Right atrium auricular region (tissue), 2 donors: ENCODE measurements at regions not wholly inside any gene's neighbourhood (a gene's known extent, or its start where the extent isn't known, plus 50 kb on each side); places are given as distances from the start of the nearest gene placed in this dataset.

Source experiments
- DNase-seq: peaks from one replicate; pipeline ENCODE4 v3.0.0-alpha.2; 2019; ENCODE audit warnings: low spot score
- H3K27ac ChIP-seq, 2 donors: fragments of 200-600 bp; sonication (generic); 1 replicate in 1 of 2; 2 replicates in 1 of 2; pipeline ENCODE4 v1.5.1; 2016 to 2019
- H3K27me3 ChIP-seq, 2 donors: fragments of 200-600 bp; sonication (generic); one replicate each; pipeline versions ENCODE4 v1.5.1 to v1.6.0; 2017 to 2019
- H3K36me3 ChIP-seq: fragments of 200-600 bp; sonication (generic); one replicate; pipeline ENCODE4 v1.5.1; 2016
- H3K4me1 ChIP-seq, 2 donors: fragments of 200-600 bp; sonication (generic); one replicate each; pipeline versions ENCODE4 v1.5.1 to v1.6.0; 2017 to 2019
- H3K4me3 ChIP-seq, 2 donors: fragments of 200-600 bp; sonication (generic); 1 replicate in 1 of 2; 2 replicates in 1 of 2; pipeline ENCODE4 v1.5.1; 2017 to 2019; ENCODE audit warnings: mild to moderate bottlenecking in 1 of 2, moderate library complexity in 1 of 2
- H3K9me3 ChIP-seq, 2 donors: fragments of 200-600 bp; sonication (generic); one replicate each; pipeline ENCODE4 v1.5.1; 2019
- TF ChIP-seq, protein P1 (sequence below), 2 donors: fragments of 200-600 bp; sonication (generic); IDR thresholded peaks; one replicate each; pipeline ENCODE4 v1.5.1; 2019; ENCODE audit warnings: antibody characterized with exemption in 2 of 2

GRCh38 chr18:37680911-37681310, 115.3 kb upstream of the CELF4 start:
- no peak for DNase-seq
- TF ChIP-seq, protein P1, sequence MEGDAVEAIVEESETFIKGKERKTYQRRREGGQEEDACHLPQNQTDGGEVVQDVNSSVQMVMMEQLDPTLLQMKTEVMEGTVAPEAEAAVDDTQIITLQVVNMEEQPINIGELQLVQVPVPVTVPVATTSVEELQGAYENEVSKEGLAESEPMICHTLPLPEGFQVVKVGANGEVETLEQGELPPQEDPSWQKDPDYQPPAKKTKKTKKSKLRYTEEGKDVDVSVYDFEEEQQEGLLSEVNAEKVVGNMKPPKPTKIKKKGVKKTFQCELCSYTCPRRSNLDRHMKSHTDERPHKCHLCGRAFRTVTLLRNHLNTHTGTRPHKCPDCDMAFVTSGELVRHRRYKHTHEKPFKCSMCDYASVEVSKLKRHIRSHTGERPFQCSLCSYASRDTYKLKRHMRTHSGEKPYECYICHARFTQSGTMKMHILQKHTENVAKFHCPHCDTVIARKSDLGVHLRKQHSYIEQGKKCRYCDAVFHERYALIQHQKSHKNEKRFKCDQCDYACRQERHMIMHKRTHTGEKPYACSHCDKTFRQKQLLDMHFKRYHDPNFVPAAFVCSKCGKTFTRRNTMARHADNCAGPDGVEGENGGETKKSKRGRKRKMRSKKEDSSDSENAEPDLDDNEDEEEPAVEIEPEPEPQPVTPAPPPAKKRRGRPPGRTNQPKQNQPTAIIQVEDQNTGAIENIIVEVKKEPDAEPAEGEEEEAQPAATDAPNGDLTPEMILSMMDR (IDR thresholded peaks at IDR 0.05) = no peak

DNA sequence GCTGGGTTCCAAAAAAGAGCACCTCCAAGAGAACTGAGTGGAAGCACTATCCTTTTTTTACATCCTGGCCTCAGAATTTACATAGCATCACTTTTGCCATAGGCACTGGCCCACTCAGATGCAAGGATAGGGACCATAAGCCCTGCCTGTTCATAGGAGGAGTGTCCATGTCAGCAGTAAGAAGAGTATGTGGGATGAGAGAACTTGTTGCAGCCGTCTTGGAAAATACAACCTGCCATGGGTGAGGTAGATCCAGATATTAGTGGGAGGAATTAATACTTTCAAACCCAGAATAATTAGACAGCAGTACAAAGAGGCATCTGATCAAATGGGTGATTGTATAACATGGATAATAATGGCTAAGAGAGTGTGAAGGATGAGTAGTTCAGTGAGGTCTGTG, 110.7 kb upstream of the CELF4 start:
- H3K4me1 ChIP-seq = no peaks in the 10 kb centered on the region
- no peak overlapping the region for H3K27ac ChIP-seq
- no peak for DNase-seq
- no peaks in the 10 kb centered on the region for H3K36me3 ChIP-seq
- H3K27me3 ChIP-seq = no peaks in the 10 kb centered on the region
- TF ChIP-seq, protein P1 (IDR thresholded peaks at IDR 0.05) = no peak
- H3K4me3 ChIP-seq = no peak overlapping the region
- H3K9me3 ChIP-seq = no peaks in the 10 kb centered on the region

More at GRCh38 chr18:37680911-37681310, 115.3 kb upstream of the CELF4 start:
- Histone ChIP-seq H3K27ac (no peak overlapping the region), H3K4me3 (no peak overlapping the region), H3K27me3 (no peaks in the 10 kb centered on the region), H3K36me3 (no peaks in the 10 kb centered on the region), H3K9me3 (no peaks in the 10 kb centered on the region), H3K4me1 (no peaks in the 10 kb centered on the region)

- DNase-seq = no peak
- Histone ChIP-seq H3K36me3 (no peaks in the 10 kb centered on the region), H3K4me1 (no peaks in the 10 kb centered on the region), H3K27ac (no peak overlapping the region), H3K27me3 (no peaks in the 10 kb centered on the region), H3K4me3 (no peak overlapping the region), H3K9me3 (no peaks in the 10 kb centered on the region)
- TF ChIP-seq, protein P1 (IDR thresholded peaks at IDR 0.05) = no peak
Measured at GRCh38 chr18:37675699-37676098, 110.1 kb upstream of the CELF4 start.

GRCh38 chr18:37674570-37674969, 109.0 kb upstream of the CELF4 start:
- Histone ChIP-seq H3K9me3 (no peaks in the 10 kb centered on the region), H3K4me3 (no peak overlapping the region), H3K27ac (no peak overlapping the region), H3K36me3 (no peaks in the 10 kb centered on the region), H3K4me1 (no peaks in the 10 kb centered on the region), H3K27me3 (no peaks in the 10 kb centered on the region)
- TF ChIP-seq, protein P1 (IDR thresholded peaks at IDR 0.05) = no peak
- peak; percentile 7 for DNase-seq

- no peaks in the 10 kb centered on the region for H3K4me1 ChIP-seq
- H3K36me3 ChIP-seq = no peaks in the 10 kb centered on the region
- DNase-seq = peak; percentile 11
- no peak overlapping the region for H3K4me3 ChIP-seq
- H3K27me3 ChIP-seq = no peaks in the 10 kb centered on the region
- no peaks in the 10 kb centered on the region for H3K9me3 ChIP-seq
- TF ChIP-seq, protein P1 (IDR thresholded peaks at IDR 0.05) = no peak
- no peak overlapping the region for H3K27ac ChIP-seq
Measured at GRCh38 chr18:37673671-37674070, 108.1 kb upstream of the CELF4 start.

GRCh38 chr18:37672932-37673595, 107.5 kb upstream of the CELF4 start:
- H3K4me3 ChIP-seq = no peak overlapping the region
- H3K9me3 ChIP-seq = no peaks in the 10 kb centered on the region
- H3K27me3 ChIP-seq = no peaks in the 10 kb centered on the region
- H3K36me3 ChIP-seq = no peaks in the 10 kb centered on the region
- H3K4me1 ChIP-seq = no peaks in the 10 kb centered on the region
- DNase-seq = no peak
- no peak overlapping the region for H3K27ac ChIP-seq
- TF ChIP-seq, protein P1 (IDR thresholded peaks at IDR 0.05) = no peak
